HEK293 (cell line): ENCODE measurements at regions not wholly inside any gene's neighbourhood (a gene's known extent, or its start where the extent isn't known, plus 50 kb on each side); places are given as distances from the start of the nearest gene placed in this dataset.
"Not testable (repeated sequence)": the region's sequence is repeated elsewhere in the genome, so short reads cannot be mapped to it uniquely, and the experiment has no call there.

ENCODE experiments used
- CTCF ChIA-PET: fragments of 350-600 bp; formaldehyde crosslinking; extraction: SDS; loops from one replicate; lab custom pipeline; 2021; ENCODE audit warnings: antibody characterized with exemption; lab: Yijun Ruan, JAX
- POLR2A ChIA-PET: fragments of 300-600 bp; formaldehyde crosslinking; extraction: SDS; loops from one replicate; lab custom pipeline; 2020; ENCODE audit warnings: antibody characterized with exemption, inconsistent platforms; lab: Yijun Ruan, JAX
- H3K27ac ChIP-seq: fragments of 200-500 bp; sonication (Bioruptor generic); 2 replicates; pipeline ENCODE4 v1.5.1; 2014; ENCODE audit warnings: low read depth, low read length, control low read depth, inconsistent platforms; ENCODE audit errors: extremely low read depth
- H3K36me3 ChIP-seq, 2 experiments: fragments of 200-500 bp in 1 of 2; sonication (Bioruptor generic) in 1 of 2; 1 replicate in 1 of 2; 2 replicates in 1 of 2; pipeline ENCODE4 v1.5.1; 2014 to 2017; ENCODE audit warnings: inconsistent platforms in 2 of 2, low read length in 2 of 2; ENCODE audit not compliant: control insufficient read depth in 2 of 2, insufficient read depth in 1 of 2
- H3K4me1 ChIP-seq: fragments of 200-500 bp; sonication (Bioruptor generic); 2 replicates; pipeline ENCODE4 v1.5.1; 2014; ENCODE audit warnings: mild to moderate bottlenecking, low read length, inconsistent platforms; ENCODE audit not compliant: control insufficient read depth, insufficient read depth
- H3K4me3 ChIP-seq: 2 replicates; pipeline ENCODE4 v1.5.1; 2011; ENCODE audit warnings: low read depth, mild to moderate bottlenecking, control low read depth, low read length, moderate library complexity
- H3K9me3 ChIP-seq: fragments of 200-500 bp; sonication (Bioruptor generic); 2 replicates; pipeline ENCODE4 v1.5.1; 2014; ENCODE audit warnings: low read depth, low read length, inconsistent platforms; ENCODE audit not compliant: control insufficient read depth, insufficient read depth
- BCL11A ChIP-seq: fragments of 450-650 bp; formaldehyde crosslinking; IDR thresholded peaks from 2 replicates; pipeline ENCODE4 v1.5.1; 2016; ENCODE audit warnings: low read depth, missing biosample characterization, missing genetic modification characterization
- EGR2 ChIP-seq: fragments of 450-650 bp; formaldehyde crosslinking; IDR thresholded peaks from 2 replicates; pipeline ENCODE4 v1.5.1; 2016; ENCODE audit warnings: low read depth, missing biosample characterization, missing genetic modification characterization
- HIC1 ChIP-seq: fragments of 450-650 bp; formaldehyde crosslinking; IDR thresholded peaks from 2 replicates; pipeline ENCODE4 v1.5.1; 2016; ENCODE audit warnings: missing biosample characterization, missing genetic modification characterization
- KLF17 ChIP-seq: fragments of 450-650 bp; formaldehyde crosslinking; IDR thresholded peaks from 2 replicates; pipeline ENCODE4 v1.5.1; 2016; ENCODE audit warnings: missing biosample characterization, missing genetic modification characterization
- OVOL3 ChIP-seq: fragments of 450-650 bp; formaldehyde crosslinking; IDR thresholded peaks from 2 replicates; pipeline ENCODE4 v1.5.1; 2016; ENCODE audit warnings: missing biosample characterization, missing genetic modification characterization
- PATZ1 ChIP-seq: fragments of 450-650 bp; formaldehyde crosslinking; IDR thresholded peaks from 2 replicates; pipeline ENCODE4 v1.5.1; 2016; ENCODE audit warnings: missing biosample characterization, missing genetic modification characterization
- SP7 ChIP-seq: fragments of 450-650 bp; formaldehyde crosslinking; IDR thresholded peaks from 2 replicates; pipeline ENCODE4 v1.5.1; 2016; ENCODE audit warnings: missing biosample characterization, missing genetic modification characterization
- ZBTB1 ChIP-seq: fragments of 450-650 bp; formaldehyde crosslinking; IDR thresholded peaks from 2 replicates; pipeline ENCODE4 v1.5.1; 2016; ENCODE audit warnings: missing biosample characterization, missing genetic modification characterization
- ZBTB10 ChIP-seq: fragments of 450-650 bp; formaldehyde crosslinking; IDR thresholded peaks from 2 replicates; pipeline ENCODE4 v1.5.1; 2016; ENCODE audit warnings: missing biosample characterization, missing genetic modification characterization
- ZBTB26 ChIP-seq: fragments of 450-650 bp; formaldehyde crosslinking; optimal IDR thresholded peaks from 2 replicates; pipeline ENCODE3; 2016; ENCODE audit warnings: missing biosample characterization, mild to moderate bottlenecking, missing genetic modification characterization
- ZNF10 ChIP-seq: fragments of 450-650 bp; formaldehyde crosslinking; IDR thresholded peaks from 2 replicates; pipeline ENCODE4 v1.5.1; 2017; ENCODE audit warnings: missing biosample characterization, missing genetic modification characterization
- ZNF121 ChIP-seq: fragments of 450-650 bp; formaldehyde crosslinking; IDR thresholded peaks from 2 replicates; pipeline ENCODE4 v1.5.1; 2016; ENCODE audit warnings: missing biosample characterization, missing genetic modification characterization
- ZNF202 ChIP-seq: fragments of 450-650 bp; formaldehyde crosslinking; IDR thresholded peaks from 2 replicates; pipeline ENCODE4 v1.5.1; 2016; ENCODE audit warnings: missing biosample characterization, missing genetic modification characterization, borderline replicate concordance
- ZNF214 ChIP-seq: fragments of 450-650 bp; formaldehyde crosslinking; IDR thresholded peaks from 2 replicates; pipeline ENCODE4 v1.5.1; 2017; ENCODE audit warnings: missing biosample characterization, mild to moderate bottlenecking, missing genetic modification characterization, borderline replicate concordance
- ZNF391 ChIP-seq: fragments of 450-650 bp; formaldehyde crosslinking; IDR thresholded peaks from 2 replicates; pipeline ENCODE4 v1.5.1; 2016; ENCODE audit warnings: low read depth, missing biosample characterization, missing genetic modification characterization, borderline replicate concordance
- ZNF404 ChIP-seq: fragments of 450-650 bp; formaldehyde crosslinking; IDR thresholded peaks from 2 replicates; pipeline ENCODE4 v1.5.1; 2017; ENCODE audit warnings: missing biosample characterization, missing genetic modification characterization
- ZNF48 ChIP-seq: fragments of 450-650 bp; formaldehyde crosslinking; IDR thresholded peaks from 2 replicates; pipeline ENCODE4 v1.5.1; 2016; ENCODE audit warnings: missing biosample characterization, missing genetic modification characterization
- ZNF600 ChIP-seq: fragments of 450-650 bp; formaldehyde crosslinking; IDR thresholded peaks from 2 replicates; pipeline ENCODE4 v1.5.1; 2016; ENCODE audit warnings: missing biosample characterization, missing genetic modification characterization
- ZNF664 ChIP-seq: fragments of 450-650 bp; formaldehyde crosslinking; IDR thresholded peaks from 2 replicates; pipeline ENCODE4 v1.5.1; 2016; ENCODE audit warnings: missing biosample characterization, missing genetic modification characterization

GRCh38 chr2:104945121-104945520, 91.2 kb downstream of the POU3F3 start (continued):
- TF ChIP-seq EGR2 (tag by site-specific recombination) = no peak
- TF ChIP-seq PATZ1 = no peak
- TF ChIP-seq ZNF214 (tag by site-specific recombination) = no peak
- no peak for TF ChIP-seq ZBTB26 (tag by site-specific recombination)
- no peak for TF ChIP-seq KLF17 (tag by site-specific recombination)
- no peak for TF ChIP-seq BCL11A (tag by site-specific recombination)
- TF ChIP-seq ZBTB1 (tag by site-specific recombination) = no peak
- no peak for TF ChIP-seq ZBTB10
- no peak for TF ChIP-seq HIC1 (tag by site-specific recombination)
- no peak for TF ChIP-seq ZNF404 (tag by site-specific recombination)
- TF ChIP-seq ZNF664 (tag by site-specific recombination) = no peak

- Histone ChIP-seq H3K9me3 (no peaks in the 10 kb centered on the region), H3K27ac (no peak overlapping the region), H3K4me1 (no peaks in the 10 kb centered on the region), H3K4me3 (no peak overlapping the region), H3K36me3 (no peaks in the 10 kb centered on the region)
- TF ChIP-seq SP7 (tag by site-specific recombination) = no peak
- no peak for TF ChIP-seq ZNF121
- no peak for TF ChIP-seq ZNF48
- no peak for TF ChIP-seq ZNF391 (tag by site-specific recombination)
- no peak for TF ChIP-seq ZNF202 (tag by site-specific recombination)
- no peak for TF ChIP-seq OVOL3 (tag by site-specific recombination)
- no peak for TF ChIP-seq ZNF600 (tag by site-specific recombination)
- no peak for TF ChIP-seq ZNF10 (tag by site-specific recombination)
- ChIA-PET CTCF (interaction anchor here (0.8 kb wide), 1 partner anchor 212 kb away, joined by 3 read pairs; no protein-coding TSS in a partner anchor), POLR2A (no interaction called here)
These were observed 92.0 kb downstream of the POU3F3 start for GRCh38 chr2:104945866-104946265.

- H3K36me3 ChIP-seq, H3K4me1 ChIP-seq, H3K9me3 ChIP-seq, POLR2A ChIA-PET, H3K4me3 ChIP-seq, H3K27ac ChIP-seq, CTCF ChIA-PET: not testable (repeated sequence)
These were observed 90.4 kb upstream of the MRPS9 start for GRCh38 chr2:104947456-104947855.
